Fibroblast of skin of left biceps (primary cell): ENCODE measurements at regions not wholly inside any gene's neighbourhood (a gene's known extent, or its start where the extent isn't known, plus 50 kb on each side); places are given as distances from the start of the nearest gene placed in this dataset.
A peak's percentile ranks its signal among the peaks of the same experiment; 100 is the strongest.

Experiments used
- DNase-seq, 2 experiments: peaks; one replicate each; pipeline ENCODE4 v3.0.0-alpha.2; 2013; ENCODE audit warnings: low read depth in 2 of 2

- DNase-seq, result no peak
Measured at GRCh38 chr2:150977296-150977695, 284.4 kb downstream of the RBM43 start.

DNA sequence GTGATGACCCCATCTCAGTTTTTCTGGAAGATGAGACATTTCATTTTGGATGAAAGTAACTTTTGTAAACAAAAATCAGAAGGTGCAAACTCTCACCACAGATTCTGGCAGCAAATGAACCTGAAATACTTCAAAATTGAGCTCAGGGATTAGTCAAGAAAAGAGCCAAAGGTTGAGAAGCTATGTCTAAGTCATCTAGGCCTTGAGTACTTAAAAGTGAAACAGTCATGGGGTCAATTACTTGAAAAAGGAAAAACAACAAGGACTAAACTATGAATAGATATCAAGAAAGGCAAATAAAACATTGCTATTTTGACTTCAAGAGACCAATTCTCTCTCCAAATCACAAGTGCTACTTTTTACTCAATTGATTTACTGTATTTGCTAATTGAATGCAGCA, 285.1 kb downstream of the RBM43 start:
- DNase-seq, result no peak

DNA sequence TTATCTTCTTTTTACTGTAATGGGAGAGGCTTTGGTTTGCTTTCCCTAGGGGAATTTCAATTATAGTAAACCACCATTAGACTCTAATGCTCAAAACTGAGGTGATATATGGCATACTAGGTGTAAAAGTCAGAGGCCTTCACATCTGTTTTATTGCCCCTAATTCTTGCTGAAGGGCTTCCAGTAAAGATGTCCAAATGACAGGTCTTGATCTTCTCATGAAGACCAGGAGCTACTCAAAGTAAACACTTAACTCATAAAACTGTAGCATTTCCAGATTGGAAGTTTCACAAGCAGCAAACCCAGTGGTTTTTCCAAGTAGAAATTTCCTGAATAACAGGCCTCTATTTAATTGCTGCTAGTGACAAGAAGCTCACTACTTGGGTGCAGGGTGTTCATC, 286.8 kb downstream of the RBM43 start:
- DNase-seq, result no peak

GRCh38 chr2:150974234-150974633, 287.4 kb downstream of the RBM43 start:
- no peak for DNase-seq

- no peak for DNase-seq
Measured at GRCh38 chr2:150971910-150972309, 289.8 kb downstream of the RBM43 start.

DNA sequence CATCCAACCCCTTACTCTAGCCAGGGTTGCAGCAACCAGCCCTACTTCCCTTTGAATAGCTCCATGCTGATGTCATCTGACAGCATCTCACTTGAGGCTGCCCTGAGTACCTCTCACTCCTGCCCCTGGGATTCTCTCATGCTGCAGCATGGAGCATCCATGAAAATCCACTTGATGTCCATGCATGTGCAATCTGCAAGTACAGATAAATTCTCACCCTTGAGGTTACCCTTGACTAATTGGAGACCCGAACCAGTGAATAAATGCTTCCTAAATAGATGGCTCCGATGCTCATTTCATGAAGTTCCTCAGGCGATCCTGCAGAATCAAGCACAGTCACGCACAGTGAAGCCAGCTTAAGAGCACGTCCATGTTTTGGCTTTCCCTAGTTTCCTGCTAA, 298.3 kb downstream of the RBM43 start:
- no peak for DNase-seq

GRCh38 chr2:150955231-150955630, 306.4 kb downstream of the RBM43 start:
- DNase-seq, result no peak

DNA sequence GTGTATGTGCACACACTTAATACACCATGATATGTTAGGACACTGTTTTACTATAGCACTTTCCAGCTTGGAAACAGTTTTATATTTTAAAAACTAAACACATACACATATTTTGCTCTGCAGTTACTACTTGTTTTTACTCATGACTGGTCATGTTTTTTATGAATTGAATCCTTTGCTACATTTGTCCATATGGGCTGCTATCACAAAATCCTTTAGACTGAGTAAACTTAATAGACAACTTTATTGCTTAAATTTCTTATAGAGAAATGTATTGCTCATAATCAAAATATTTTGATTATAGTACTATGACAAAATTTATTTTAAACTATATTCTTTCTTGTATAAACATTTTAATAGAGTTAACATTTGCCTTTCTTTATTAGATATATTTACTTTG, 314.8 kb downstream of the RBM43 start:
- DNase-seq, result no peak

DNA sequence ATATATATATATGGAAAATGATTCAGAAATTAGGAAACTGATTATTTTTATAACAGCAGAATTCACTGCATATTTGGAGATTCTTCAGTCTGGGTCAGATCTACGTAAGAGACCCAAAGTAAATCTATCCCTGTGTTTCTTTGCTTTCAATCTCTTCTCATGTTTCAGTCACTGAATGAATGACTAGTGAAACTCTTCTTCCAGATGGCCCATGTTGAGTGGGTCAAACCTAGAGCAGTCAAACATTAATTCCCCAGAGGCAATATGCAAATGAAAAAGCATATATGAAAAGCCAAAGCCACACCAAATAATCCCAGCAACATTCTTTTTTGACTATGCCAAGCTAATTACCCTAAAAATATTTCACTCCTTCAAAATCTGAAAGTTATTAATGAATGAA, 317.3 kb downstream of the RBM43 start:
- no peak for DNase-seq

- no peak for DNase-seq
Measured at GRCh38 chr2:150939087-150939486, 322.6 kb downstream of the RBM43 start.

- peak; percentile 47 to 66 for DNase-seq
Measured at GRCh38 chr2:150938527-150938926, 323.1 kb downstream of the RBM43 start.

DNA sequence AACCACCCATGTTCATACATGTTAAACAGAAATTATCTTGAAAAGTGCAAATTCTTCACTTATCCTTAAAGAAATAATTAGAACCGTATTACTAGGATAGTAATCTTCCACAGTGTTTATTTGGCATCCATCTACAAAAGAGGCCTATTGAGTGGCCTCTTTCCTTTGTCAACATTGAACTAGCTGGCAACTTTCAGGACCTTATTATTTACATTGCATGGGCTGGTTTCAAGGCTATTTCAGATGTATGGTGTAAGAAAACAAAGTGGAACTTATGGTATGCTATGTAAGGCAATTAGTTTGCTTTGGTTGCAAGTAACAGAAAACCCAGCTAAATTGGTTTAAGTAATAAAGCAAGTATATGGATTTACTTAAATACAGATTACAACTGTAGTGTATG, 324.6 kb downstream of the RBM43 start:
- no peak for DNase-seq

- DNase-seq, result no peak
Measured at GRCh38 chr2:150931451-150931850, 330.2 kb downstream of the RBM43 start.

- DNase-seq, result no peak
Measured at GRCh38 chr2:150925611-150926010, 336.1 kb downstream of the RBM43 start.

DNA sequence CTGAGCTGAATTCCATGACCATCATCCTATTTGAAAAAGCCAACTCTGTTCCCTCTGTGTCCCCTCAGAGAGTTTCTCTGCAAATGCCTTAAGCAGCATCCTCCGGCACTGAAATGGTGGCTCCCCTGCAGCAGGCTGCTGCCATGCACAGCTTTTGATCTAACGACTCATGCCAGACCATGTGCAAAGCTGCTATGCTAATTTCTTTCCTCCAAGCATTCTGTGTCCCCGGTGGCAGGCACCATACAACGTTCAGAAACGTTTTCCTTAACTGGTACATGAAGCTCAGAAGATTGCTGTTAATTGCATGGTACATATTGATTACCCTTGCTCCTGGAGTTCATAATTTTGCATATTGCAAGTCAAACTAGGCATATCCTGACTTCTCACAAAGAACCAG, 336.8 kb downstream of the RBM43 start:
- no peak for DNase-seq

GRCh38 chr2:150919901-150920300, 341.8 kb downstream of the RBM43 start:
- DNase-seq, result no peak

DNA sequence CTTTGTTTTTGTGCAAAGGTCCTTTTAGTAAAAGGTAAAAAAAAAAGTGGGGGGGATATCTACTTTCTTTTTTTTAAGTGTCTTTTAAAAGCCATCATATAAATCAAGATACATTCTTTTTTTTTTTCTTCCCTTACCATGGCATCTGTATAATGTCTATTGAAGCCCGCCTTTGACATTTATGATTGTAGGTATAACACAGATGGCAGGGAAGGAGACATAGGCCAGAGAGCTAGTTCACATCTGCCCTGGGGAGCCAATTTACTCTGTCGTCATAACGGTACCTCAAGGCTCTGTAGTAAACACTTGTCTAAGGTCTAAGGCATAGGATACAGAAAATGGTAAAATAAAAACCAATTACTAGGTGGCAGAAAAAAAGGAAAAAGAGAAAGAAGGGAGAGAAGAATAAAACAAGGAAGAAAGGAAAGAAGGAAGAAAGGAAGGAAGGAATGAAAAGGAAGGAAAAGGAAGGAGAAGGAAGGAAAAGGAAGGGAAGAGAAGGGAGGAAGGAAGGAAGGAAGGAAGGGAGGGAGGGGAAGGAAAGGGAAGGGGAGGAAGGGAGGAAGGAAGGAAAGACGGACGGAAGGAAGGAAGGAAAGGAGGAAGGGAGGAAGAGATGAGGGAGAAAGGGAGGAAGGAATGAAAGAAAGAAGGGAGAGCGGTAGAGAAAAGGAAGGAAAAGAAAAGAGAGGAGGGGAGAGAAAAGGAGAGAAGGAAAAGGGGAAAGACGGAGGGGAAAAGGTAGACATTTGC, 343.5 kb downstream of the RBM43 start:
- DNase-seq, result no peak

GRCh38 chr2:150916467-150917396, 344.9 kb downstream of the RBM43 start:
- DNase-seq, result peak in 1 of 2 experiments; percentile 10

GRCh38 chr2:150911766-150912280, 349.8 kb downstream of the RBM43 start:
- DNase-seq, result peak; percentile 56 to 59

- no peak for DNase-seq
Measured at GRCh38 chr2:150909613-150910012, 352.1 kb downstream of the RBM43 start.

DNA sequence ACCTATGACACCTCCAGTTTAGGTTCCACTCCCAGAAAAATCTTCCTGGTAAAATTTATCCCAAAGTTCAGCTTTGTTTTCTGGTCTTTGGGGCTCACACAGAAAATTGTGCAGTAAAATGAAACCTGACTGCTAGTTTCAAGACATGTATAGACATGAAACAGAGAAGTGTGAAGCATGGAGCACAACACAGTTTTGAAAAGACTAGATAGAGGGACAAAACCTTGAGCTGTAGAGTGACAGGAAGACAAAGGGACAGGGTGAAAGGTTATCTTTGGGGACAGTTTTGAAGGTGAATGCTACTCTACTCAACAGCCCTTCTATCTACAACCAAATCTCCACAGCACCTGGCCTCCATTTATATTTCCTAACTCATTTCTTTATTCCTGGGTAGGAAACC, 352.6 kb downstream of the RBM43 start:
- DNase-seq, result no peak

DNA sequence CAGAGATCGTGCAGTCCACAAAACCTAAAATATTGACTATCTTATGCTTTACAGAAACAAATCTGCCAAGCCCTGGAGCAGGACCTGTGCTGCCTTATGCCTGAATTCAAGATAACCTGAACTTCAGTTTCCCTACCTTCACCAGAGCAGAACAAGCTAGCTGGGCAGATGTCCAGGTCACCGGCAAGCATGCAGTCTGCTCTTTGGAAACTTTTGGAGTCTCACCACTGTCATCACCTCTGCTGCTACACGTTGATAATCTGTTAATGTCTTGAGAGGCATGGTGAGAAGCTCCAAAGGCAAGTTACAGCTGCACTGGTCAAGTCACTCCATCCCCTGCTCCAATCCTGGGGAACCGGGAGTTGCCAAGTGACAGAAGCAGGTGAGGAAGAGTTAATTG, 354.2 kb downstream of the RBM43 start:
- no peak for DNase-seq

DNA sequence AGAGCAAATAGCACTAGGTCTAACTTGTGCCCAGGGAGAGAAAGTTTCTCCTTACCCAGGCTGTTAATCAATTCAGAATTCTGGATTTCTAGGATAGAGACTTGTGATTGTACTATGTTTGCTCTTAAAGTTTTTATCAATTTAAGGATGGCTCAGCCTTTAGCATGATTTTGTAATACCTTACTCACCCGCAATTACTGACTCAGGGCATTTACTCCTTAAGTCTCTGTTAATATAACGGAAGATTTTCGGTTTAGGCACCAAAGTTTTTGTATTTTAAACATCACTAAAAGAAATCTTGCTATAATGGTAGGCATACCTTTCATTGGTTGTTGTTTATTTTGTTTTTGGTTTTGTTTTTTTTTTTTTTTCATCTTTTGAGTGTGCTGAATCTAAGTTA, 358.2 kb downstream of the RBM43 start:
- DNase-seq, result no peak
